ENCODE measurements at regions not wholly inside any gene's neighbourhood (a gene's known extent, or its start where the extent isn't known, plus 50 kb on each side); places are given as distances from the start of the nearest gene placed in this dataset.
A peak's percentile ranks its signal among the peaks of the same experiment; 100 is the strongest.

DNA sequence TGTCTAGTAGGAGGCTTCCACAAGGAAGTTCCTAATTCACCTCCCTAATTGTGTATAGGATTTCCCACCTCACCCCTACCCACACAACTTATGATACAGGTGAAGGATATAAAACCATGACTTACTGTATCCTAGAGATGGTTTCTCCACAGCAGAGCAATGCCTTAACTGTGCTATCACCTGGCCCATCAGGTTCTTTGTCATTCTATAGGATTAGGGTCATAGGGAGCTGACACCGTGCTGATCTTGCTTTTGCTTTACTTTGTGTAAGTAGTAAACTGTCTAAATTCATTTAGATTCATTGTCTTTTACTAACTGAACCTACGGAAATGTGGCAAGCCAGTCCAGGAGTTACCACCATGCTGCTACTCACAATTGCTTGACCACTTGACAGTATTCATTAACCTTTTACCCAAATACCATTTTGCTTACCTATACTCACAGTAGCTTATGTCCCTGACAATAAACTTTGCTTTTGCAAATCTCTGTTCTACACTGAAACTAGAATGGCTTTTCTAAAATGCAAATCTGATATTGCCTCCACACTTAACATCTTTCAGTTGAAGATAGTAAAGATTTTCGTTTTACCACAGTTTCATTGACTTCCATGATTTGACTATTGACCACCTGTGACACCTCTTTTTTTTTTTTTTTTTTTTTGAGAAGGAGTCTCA lies 147.6 kb downstream of the IFI44 start:
- DNase-seq (ENCODE audit: low spot score) = no peak

DNA sequence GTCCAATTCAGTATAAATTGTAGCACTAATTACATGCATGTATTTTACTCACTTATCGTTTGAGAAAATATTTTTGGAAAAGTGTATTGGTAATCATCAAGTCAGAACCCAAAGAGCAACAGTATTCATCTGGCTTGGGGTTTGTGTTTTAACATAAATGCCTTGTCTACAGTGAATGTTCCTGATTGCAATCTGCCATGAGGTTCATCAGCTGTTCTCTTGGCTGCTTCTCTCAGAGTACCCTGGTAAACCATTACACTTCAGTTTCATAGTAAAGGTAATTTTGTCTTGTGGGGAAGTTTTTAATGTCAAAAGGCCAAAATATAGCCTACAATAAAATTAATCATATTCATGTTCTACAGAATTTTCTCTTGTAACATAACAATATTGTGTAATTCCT lies 150.3 kb downstream of the IFI44 start:
- no peak for DNase-seq (ENCODE audit: low spot score)

DNA sequence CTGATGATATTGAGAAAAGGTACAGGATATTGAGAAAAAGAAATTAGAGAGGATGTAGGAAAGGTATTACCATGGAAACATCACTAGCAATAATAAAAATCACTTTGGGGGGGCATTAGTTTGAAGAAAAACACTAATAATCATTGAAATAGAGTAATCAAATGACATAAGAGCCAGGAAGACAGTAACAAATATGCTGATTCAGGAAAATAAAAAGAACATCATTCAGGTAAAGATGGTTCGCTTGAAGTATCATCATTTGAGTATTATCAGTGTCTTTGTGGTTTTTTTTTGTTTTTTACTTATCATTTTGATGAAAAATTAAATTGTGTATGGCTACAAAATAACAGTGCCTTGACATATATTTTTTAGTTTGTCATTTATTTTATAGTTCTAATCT lies 164.5 kb downstream of the IFI44 start:
- no peak for DNase-seq (ENCODE audit: low spot score)

DNA sequence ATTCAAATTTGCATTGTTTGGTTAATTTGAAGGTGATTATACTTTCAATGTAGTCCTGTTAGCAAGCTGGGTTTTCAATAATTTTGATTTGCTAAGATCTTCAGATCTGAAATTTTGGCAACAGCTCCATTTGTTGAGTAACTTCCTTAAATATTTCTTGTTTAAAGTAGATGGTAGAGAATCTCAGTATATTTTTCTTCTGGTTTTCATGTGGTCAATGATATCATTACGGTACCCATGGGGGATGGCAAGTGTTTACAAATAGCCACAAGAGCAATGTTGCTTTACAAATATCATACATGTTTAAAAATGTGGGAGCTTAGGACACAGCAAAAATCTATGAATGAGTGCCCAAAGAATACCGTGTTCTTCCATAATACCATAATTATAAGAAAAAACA lies 175.9 kb downstream of the IFI44 start:
- no peak for DNase-seq (ENCODE audit: low spot score)

DNA sequence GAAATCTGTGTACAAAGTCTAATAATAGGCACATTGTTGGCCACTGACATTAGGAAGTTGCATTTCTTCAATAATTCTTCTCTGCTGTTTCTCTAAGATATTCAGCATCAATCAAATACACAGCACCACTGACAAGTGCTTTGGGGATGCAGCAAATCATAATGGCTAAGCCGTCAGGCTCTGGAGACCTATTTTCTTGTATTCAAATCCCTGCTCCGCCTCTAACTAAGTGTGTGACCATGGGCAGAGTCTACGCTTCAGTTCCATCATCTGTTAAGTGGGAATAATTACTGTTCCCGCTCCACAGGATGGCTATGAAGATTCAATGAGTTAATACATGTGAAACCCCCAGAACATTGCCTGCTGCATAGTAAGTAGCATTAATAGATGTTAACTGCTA lies 176.9 kb downstream of the ADGRL4 start:
- no peak for DNase-seq (ENCODE audit: low spot score)

DNA sequence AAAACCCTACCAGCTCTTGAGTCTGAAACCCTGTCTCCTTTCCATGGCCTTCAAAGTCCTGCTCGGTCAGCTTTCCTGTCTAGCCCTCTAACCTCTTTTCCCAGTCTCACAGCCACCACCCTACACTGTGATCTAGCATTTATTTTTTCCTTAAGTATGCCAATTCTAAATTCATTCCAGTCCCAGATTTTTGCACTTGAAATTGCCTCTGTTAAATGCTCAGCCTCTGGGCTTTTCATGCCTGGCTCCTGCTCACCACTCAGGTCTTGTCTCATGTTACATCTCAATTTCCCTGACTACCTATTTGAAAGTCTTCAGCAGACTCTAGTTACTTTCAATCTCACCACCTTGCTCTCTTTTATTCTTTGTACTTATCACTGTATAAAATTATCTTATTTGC lies 176.2 kb downstream of the ADGRL4 start:
- no peak for DNase-seq (ENCODE audit: low spot score)

DNA sequence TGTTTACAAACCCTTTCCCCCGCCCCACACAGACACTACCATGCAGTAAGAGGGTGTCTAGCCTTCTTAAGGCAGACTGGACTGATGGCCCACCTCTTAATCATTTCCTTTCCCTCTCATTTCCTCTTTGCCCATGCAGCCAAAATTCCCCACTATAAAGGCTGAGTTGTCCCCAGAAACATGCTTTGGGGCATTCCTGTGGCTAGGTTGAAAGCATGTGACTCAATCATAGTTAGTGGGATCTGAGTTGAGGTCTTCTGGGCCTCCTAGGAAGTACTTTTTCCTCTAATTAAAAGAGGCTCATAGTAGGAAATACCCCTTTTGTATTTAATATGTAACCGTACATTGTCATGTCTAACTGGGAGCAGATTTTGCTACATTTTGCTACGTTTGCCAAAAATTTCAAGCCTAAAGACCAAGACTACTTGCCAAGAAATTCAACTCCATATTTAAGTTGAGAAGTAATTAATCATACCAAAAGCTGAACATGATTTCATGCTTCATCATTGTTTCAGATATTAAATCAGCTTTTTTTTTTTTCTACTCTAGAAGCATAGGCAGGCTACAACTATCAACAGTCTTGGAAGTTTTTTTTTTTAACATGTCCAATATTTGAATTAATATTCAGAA lies 174.7 kb downstream of the ADGRL4 start:
- no peak for DNase-seq (ENCODE audit: low spot score)

DNA sequence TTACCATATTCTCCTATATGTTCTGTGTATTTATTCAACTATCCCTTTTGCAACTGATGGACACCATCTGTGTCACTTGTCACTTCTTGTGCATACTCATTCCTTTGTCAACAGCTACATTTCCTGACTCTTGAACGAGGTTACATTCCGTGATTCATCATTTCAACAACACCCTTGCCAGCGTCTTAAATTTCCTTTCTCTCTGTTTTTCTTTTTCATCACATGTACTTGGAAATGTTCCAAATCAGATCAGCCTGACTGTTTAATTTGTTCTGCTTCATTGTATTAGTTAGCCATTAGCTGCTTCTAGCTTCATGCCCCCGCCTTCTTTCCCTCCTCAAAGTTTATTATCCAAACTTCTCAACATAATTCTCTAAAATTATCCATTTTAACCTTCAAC lies 173.0 kb downstream of the ADGRL4 start:
- peak; percentile 30 for DNase-seq (ENCODE audit: low spot score)

DNA sequence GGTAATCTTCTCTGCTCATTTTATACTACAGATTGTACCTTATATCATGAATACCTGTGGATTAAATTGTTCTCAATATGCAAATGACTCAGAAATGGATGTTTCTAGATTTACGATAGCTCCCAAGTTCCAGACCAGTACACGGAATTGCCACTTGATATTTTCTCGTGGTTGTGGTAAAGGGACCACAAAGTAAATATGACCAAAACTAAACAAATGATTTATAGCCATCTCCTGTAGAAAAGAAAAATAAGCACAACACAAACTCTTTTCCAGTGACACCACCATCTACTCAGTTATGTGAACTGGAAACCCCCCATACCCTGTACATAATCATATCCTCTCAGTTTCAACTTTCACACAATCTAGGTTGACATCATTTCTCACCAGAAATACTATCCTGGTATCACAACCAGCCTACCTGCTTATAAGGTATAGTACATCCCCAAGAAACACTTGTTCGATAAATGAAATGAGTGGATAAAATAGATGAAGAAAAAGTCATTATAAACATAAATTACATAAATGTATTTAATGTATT lies 172.3 kb downstream of the ADGRL4 start:
- no peak for DNase-seq (ENCODE audit: low spot score)

DNA sequence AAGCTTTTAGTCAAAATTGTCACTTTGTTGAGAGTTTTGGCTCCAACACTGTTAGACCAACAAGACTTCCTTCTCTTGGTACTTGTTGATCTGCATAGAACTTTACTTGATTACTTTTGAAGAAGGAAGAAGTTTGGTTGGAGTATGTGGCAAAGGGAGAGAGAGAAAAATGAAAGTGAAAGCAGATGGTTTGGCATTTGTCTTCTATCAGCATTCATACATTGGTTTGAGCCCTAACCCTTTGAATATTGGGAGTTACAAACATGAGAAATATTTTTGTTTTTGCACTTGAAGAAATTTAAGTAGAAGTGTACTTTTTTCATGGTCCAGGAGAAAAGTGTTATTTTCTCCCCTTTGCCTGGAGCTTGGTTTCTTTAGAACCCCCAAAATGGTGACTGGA lies 169.8 kb downstream of the ADGRL4 start:
- no peak for DNase-seq (ENCODE audit: low spot score)

DNA sequence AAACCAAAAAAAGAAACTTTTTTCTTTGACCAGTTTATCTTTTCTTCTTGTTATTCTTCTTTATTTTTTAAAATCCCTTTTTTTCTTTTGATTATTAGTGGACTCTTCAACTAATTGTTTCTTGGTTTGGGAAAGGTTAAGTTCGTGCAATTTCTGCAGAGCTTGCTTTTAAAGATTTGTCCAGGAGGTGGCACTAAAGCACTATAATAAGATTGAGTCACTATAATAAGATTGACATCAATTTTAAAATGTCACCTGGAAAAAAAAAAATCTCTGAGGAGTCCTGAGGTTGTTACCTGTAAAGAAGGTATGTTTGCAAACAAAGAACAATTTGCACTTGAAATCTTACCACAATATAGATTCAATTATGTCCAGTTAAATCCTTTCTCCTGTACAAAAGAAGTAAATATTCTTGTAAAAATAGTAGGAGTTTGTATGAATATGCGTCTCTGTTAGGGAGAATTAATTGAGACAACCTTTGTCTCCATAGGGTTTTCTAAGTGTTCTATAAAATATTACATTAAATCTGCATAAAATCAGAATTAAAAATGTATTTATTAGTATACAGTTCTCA lies 166.7 kb downstream of the ADGRL4 start:
- peak; percentile 84 for DNase-seq (ENCODE audit: low spot score)

Measured in HT-29 (cell line).